CD4-positive, alpha-beta T cell treated with Interferon gamma for 1 hour (primary cell): ENCODE measurements at regions not wholly inside any gene's neighbourhood (a gene's known extent, or its start where the extent isn't known, plus 50 kb on each side); places are given as distances from the start of the nearest gene placed in this dataset.
"Not testable (repeated sequence)": the region's sequence is repeated elsewhere in the genome, so short reads cannot be mapped to it uniquely, and the experiment has no call there.

Experiments used
- DNase-seq: peaks from one replicate; pipeline ENCODE4 v3.0.0-alpha.2; 2020

GRCh38 chr2:241984658-241985057 is 115.1 kb downstream of the RTP5 start:
- DNase-seq = no peak

- peak; percentile 83 for DNase-seq
Observed at GRCh38 chr2:241985161-241985985, 115.8 kb downstream of the RTP5 start.

GRCh38 chr2:241985986-241986329 is 116.4 kb downstream of the RTP5 start:
- no peak for DNase-seq

DNA sequence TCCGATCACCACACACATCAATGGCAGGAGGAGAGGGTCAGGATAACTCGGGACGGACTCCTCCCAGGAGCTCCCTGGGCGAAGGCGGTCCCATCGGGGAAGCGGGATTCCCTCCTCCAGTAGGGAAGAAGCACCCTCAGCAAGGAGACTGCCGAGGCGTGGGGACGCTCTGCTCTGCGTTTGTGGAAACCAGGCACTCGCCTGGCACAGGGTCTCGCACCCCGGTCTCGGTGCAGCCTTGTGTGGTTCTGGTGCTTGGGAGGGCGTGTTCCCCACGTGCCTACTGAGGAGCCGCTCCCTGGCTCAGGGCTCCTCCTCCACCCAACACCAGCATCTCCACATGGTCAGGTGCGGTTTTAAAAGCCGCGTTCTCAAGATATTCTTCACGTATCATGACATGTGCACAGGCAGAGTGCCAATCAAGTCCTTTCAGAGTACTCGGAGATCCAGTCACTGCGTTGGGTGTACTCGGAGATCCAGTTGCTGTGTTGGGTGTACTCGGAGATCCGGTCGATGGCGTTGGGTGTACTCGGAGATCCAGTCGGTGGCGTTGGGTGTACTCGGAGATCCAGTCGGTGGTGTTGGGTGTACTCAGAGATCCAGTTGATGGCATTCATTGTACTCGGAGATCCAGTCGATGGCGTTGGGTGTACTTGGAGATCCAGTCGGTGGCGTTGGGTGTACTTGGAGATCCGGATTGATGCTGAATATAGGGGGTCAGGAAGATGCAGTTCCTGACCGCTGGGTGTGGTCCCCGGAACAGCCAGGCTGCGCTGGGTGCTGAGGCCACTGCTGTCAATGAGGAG is 117.5 kb downstream of the RTP5 start:
- DNase-seq = no peak

DNA sequence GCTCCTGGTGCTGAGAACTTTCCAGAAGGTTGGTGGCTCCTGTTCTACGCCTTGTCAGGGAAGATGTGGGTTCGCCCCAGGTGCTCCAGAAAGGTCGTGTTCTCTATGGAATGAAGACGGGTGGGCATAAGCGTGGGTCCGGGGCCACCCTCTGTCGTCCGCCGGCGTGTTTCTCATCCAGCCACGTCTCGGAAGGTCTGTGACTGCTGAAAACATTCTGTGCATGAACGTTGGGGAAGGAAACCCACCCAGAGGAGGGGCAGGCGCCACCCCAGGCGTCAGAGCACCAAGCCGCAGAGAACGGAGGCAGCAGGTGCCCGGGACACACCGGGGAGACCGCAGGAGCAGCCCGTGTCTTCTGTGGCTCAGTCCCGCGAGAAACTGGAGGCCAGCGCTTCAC is 118.2 kb downstream of the RTP5 start:
- DNase-seq = no peak

- DNase-seq = no peak
Observed at GRCh38 chr2:241988146-241988545, 118.6 kb downstream of the RTP5 start.

GRCh38 chr2:241989074-241989473 is 119.5 kb downstream of the RTP5 start:
- peak; percentile 63 for DNase-seq

GRCh38 chr2:241990466-241990865 is 120.9 kb downstream of the RTP5 start:
- DNase-seq = no peak

- no peak for DNase-seq
Observed at GRCh38 chr2:241991299-241991698, 121.8 kb downstream of the RTP5 start.

GRCh38 chr2:241992753-241993152 is 123.2 kb downstream of the RTP5 start:
- DNase-seq = no peak

- DNase-seq = no peak
Observed at GRCh38 chr2:241993386-241994005, 124.0 kb downstream of the RTP5 start.

DNA sequence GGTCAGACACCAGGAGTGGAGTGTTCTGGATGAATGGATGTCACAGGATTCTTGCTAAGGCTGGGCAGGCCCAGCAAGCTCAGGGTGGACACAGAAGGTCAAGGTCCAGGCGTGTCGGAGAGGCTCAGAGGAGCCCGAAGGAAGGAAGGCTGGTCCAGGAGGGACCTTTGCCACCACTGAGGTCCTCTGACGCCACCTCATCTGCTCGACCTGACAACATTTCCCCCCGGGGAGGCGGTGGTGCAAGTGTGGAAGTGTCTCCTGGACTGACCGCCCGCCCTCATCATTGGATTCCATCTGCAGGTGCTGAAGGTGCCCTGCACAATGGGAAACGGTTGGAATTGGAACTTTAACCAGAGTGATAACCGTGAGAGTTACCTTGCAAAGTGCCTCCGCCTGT is 124.6 kb downstream of the RTP5 start:
- DNase-seq = no peak

- no peak for DNase-seq
Observed at GRCh38 chr2:241994556-241995213, 125.2 kb downstream of the RTP5 start.

DNA sequence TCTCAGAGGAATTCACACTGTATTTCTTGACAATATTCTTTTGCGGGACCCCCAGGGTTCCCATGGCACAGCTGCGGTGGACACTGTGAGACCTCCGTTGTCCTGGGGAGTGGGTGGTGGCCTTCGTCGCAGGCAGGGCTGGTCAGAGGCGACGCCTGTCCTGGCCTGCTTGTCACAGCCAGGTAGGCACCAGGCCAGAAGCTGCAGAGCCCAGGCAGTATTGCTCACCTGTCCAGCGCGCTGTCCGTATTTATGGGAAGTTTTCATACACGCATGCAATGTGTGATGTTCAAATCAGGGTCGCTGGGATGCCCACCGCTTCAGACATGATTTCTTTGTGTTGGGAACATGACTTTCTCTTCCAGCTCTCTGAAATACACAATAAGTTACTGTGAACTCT is 126.6 kb downstream of the RTP5 start:
- no peak for DNase-seq

DNA sequence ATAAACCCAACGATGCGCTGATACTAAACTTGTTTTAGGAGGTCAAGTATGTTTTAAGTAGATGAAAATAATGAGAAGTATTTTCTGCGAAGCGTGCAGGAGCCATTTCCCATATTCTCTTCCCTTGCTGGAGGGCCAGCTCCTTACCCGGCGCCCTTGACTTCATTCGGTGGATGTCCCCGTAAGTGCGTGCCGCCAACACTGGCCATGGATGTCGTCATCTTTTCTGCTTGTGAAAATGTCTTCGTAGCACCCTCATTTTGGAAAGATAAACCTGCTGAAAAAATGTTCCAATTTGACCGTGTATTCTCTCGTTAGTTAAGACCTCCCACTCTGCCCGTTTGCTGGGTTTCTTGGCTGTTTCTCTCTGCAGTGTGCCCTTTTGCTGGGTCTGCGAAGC is 127.5 kb downstream of the RTP5 start:
- DNase-seq = no peak

DNA sequence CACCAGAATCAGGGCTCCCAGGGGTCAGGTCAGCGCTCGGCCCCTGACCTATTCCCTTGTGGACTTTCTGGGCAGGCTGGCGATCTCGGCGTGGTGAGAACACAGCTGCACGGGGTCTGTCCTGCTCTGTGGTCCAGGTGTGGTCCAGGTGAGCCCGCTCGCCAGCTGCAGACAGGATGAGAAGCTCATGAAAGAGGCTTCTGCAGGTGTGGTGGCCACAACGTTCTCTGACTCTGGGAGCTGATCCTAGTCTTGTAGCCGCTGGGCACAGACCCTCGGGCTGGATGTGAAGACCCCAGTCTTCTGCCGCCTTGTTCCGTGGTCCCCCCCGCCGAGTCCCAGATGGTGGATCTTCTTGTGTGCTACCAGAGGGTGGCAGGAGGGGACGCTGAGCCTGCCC is 129.7 kb downstream of the RTP5 start:
- no peak for DNase-seq

DNA sequence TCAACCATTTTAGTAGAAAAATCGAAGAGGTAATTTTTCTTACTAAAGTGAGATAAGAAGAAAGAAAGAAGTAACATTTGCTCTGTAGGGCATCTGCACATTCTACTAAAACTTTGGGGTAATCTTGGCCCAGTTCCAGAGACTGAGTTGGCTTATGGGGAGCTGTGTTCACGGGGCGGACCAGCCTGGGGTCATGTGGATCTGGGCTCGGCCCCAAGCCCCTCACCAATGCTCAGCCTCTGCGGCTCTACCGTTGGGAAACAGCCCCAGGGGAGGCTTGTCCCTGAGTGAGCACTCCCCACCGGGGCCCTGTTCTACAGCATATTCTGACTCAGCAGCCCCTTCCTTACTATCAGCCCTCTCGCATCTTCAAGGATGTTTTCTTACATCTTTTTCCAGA is 132.3 kb downstream of the RTP5 start:
- DNase-seq = no peak

DNA sequence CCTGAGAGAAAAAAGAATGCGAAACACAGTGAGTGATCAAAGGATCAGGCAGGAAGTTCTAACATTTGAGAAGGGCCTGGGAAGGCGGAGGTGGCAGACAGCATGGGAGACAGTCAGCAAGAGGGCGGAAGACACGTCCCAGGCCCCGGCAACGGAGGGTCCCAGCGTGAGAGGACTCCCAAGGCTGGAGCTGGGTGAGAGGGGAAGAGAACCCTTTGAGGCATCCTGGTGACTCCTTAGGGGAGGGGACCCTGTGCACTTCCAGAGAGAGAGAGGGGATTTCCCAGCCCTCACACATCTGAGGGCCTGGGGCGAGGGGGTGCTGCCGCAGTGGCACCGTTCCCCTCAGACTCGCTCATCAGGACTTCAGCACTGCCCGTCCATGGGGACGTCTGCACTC is 133.4 kb downstream of the RTP5 start:
- no peak for DNase-seq

DNA sequence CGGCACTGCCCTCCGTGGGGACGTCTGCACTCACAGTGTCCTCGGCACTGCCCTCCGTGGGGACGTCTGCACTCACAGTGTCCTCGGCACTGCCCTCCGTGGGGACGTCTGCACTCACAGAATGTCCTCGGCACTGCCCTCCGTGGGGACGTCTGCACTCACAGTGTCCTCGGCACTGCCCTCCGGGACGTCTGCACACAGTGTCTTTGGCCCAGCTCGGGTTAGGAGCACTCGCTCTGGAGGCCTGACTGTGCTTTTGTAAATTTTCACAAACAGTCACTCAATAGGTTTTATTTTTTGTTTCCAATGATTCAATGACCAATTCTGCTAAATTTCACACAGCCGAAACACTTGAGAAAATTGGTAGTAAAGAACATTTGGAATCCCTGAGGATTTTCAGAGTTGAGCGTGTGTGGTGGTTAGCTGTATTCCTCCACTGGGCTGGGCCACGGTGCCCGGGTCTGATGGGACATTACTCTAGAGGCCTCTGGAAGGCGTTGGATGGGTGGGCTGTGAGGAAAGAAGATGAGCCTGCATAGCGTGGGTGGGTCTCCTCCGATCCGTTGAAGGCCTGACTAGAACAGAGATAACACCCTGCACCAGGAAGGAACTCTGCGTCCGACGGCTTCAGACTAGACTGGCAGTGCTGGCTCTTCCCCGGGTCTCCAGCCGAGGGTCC is 134.8 kb downstream of the RTP5 start:
- DNase-seq = no peak

- DNase-seq = no peak
Observed at GRCh38 chr2:242004902-242005230, 135.3 kb downstream of the RTP5 start.

GRCh38 chr2:242006091-242006634 is 136.6 kb downstream of the RTP5 start:
- not testable (repeated sequence) for DNase-seq

DNA sequence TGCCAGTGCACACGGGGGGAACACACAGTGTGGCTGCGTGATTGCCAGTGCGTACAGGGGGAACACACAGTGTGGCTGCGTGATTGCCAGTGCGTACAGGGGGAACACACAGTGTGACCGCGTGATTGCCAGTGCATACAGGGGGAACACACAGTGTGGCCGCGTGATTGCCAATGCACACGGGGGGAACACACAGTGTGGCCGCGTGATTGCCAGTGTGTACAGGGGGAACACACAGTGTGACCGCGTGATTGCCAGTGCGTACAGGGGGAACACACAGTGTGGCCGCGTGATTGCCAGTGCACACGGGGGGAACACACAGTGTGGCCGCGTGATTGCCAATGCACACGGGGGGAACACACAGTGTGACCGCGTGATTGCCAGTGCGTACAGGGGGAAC is 139.4 kb downstream of the RTP5 start:
- DNase-seq = not testable (repeated sequence)

- DNase-seq = not testable (repeated sequence)
Observed at GRCh38 chr2:242009846-242010245, 140.3 kb downstream of the RTP5 start.
